ENCODE measurements at regions not wholly inside any gene's neighbourhood (a gene's known extent, or its start where the extent isn't known, plus 50 kb on each side); places are given as distances from the start of the nearest gene placed in this dataset.
"Not testable (repeated sequence)": the region's sequence is repeated elsewhere in the genome, so short reads cannot be mapped to it uniquely, and the experiment has no call there.

- Histone ChIP-seq H3K4me1 (no peaks in the 10 kb centered on the region), H3K27ac (no peak overlapping the region), H3K4me3 (no peak overlapping the region), H3K9me3 (peaks cover 0 to 5% (median 0%) of the 10 kb centered on the region in 12 donors), H3K27me3 (no peaks in the 10 kb centered on the region), H3K36me3 (no peaks in the 10 kb centered on the region)
- DNase-seq (no peak), ATAC-seq (no peak)
- 93 to 98% (median 95%) methylated on average over 2 of the region's 2 CpGs for WGBS, 4 donors
- TF ChIP-seq, protein P1, sequence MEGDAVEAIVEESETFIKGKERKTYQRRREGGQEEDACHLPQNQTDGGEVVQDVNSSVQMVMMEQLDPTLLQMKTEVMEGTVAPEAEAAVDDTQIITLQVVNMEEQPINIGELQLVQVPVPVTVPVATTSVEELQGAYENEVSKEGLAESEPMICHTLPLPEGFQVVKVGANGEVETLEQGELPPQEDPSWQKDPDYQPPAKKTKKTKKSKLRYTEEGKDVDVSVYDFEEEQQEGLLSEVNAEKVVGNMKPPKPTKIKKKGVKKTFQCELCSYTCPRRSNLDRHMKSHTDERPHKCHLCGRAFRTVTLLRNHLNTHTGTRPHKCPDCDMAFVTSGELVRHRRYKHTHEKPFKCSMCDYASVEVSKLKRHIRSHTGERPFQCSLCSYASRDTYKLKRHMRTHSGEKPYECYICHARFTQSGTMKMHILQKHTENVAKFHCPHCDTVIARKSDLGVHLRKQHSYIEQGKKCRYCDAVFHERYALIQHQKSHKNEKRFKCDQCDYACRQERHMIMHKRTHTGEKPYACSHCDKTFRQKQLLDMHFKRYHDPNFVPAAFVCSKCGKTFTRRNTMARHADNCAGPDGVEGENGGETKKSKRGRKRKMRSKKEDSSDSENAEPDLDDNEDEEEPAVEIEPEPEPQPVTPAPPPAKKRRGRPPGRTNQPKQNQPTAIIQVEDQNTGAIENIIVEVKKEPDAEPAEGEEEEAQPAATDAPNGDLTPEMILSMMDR (IDR thresholded peaks at IDR 0.05): no peak
- TF ChIP-seq POLR2A (IDR thresholded peaks at IDR 0.05): no peak
- intact Hi-C loops (cut with DNase I): loop anchor here in 1 of 10 donors (2.0 kb wide), 1 partner anchor 16 kb away; no protein-coding TSS in a partner anchor
Measured at GRCh38 chr18:27311114-27311513, 126.0 kb upstream of the CHST9 start.

- Histone ChIP-seq H3K27me3 (no peaks in the 10 kb centered on the region), H3K4me3 (no peak overlapping the region), H3K36me3 (no peaks in the 10 kb centered on the region), H3K4me1 (no peaks in the 10 kb centered on the region), H3K27ac (no peak overlapping the region), H3K9me3 (no peaks in the 10 kb centered on the region)
- TF ChIP-seq, protein P1 (IDR thresholded peaks at IDR 0.05): no peak
- TF ChIP-seq POLR2A (IDR thresholded peaks at IDR 0.05): no peak
- DNase-seq (no peak), ATAC-seq (no peak)
- WGBS, 4 donors: 37 to 47% (median 45%) methylated on average over 5 of the region's 5 CpGs
- intact Hi-C loops (cut with DNase I): loop anchor here in 1 of 10 donors (10.0 kb wide), 1 partner anchor 487 kb away; no protein-coding TSS in a partner anchor
Measured at GRCh38 chr18:27301615-27302378, 116.7 kb upstream of the CHST9 start.

DNA sequence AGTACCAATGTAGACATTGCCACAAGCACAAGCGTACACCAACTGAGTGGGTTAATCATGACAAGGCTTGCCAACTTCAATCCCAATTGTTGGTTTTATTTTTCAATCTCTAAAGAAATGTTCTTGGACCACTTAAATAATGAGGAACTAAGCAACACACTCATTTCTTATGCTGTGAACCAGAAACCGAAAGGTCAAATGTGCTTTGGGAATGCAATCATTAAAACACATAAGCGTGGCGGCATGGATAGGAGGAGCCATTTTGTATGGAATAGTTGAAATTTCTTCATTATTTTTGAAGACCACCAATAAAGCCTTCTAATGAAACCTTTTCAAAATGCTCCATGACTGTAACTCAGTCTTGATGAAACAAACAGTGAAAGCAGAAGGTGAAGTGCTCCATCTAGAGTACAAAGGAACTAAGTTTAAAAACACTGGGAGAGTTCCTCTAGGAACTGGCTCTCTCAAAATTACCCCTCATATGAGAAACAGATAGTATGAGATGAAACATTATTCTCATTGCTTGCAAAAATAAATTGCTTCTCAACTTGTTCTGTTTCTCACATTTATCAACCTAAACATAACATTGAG, 113.2 kb upstream of the CHST9 start:
- no peak overlapping the region for H3K4me3 ChIP-seq
- TF ChIP-seq, protein P1 (IDR thresholded peaks at IDR 0.05): peak in 11 of 12 donors; percentile 15 to 56 (median 46)
- no peak for TF ChIP-seq POLR2A (IDR thresholded peaks at IDR 0.05)
- no peaks in the 10 kb centered on the region for H3K4me1 ChIP-seq
- H3K9me3 ChIP-seq: no peaks in the 10 kb centered on the region
- no peaks in the 10 kb centered on the region for H3K27me3 ChIP-seq
- WGBS, 4 donors: 75 to 79% (median 76%) methylated on average over 4 of the region's 4 CpGs
- DNase-seq (no peak), ATAC-seq (peak in 3 of 4 donors; percentile 52 to 67 (median 65))
- H3K36me3 ChIP-seq: no peaks in the 10 kb centered on the region
- intact Hi-C loops (cut with DNase I): loop anchor here in 9 of 10 donors (1.0 to 5.0 kb wide), 5 partner anchors 280 to 486 kb away; no protein-coding TSS in a partner anchor
- H3K27ac ChIP-seq: no peak overlapping the region

GRCh38 chr18:27285973-27286562, 101.0 kb upstream of the CHST9 start:
- ATAC-seq; H3K9me3 ChIP-seq; H3K27me3 ChIP-seq; H3K4me1 ChIP-seq; H3K27ac ChIP-seq; intact Hi-C loops (cut with DNase I); DNase-seq; H3K4me3 ChIP-seq; H3K36me3 ChIP-seq: not testable (repeated sequence)
- WGBS, 4 donors: 77 to 83% (median 79%) methylated on average over 2 of the region's 2 CpGs
